ENCODE measurements at regions not wholly inside any gene's neighbourhood (a gene's known extent, or its start where the extent isn't known, plus 50 kb on each side); places are given as distances from the start of the nearest gene placed in this dataset.

- no peak for TF ChIP-seq EP300 (IDR thresholded peaks at IDR 0.05)
- no peak for TF ChIP-seq POLR2A (IDR thresholded peaks at IDR 0.05)
These were observed 93.7 kb upstream of the CLVS2 start for GRCh38 chr6:122902326-122902725.

Measured in tibial nerve (tissue), 3 donors.